Stomach (tissue), 8 donors: ENCODE measurements at regions not wholly inside any gene's neighbourhood (a gene's known extent, or its start where the extent isn't known, plus 50 kb on each side); places are given as distances from the start of the nearest gene placed in this dataset.

Source experiments
- DNase-seq, 2 donors: peaks; one replicate each; pipeline versions ENCODE4 v3.0.0 to v3.0.0-alpha.2; 2013 to 2019
- H3K27ac ChIP-seq, 5 donors: fragments of 200-600 bp in 4 of 5; sonication (generic) in 4 of 5; one replicate each; pipeline ENCODE4 v1.5.1; 2013 to 2019; ENCODE audit warnings: mild to moderate bottlenecking in 1 of 5, moderate library complexity in 1 of 5
- H3K27me3 ChIP-seq, 3 donors: fragments of 200-600 bp; sonication (generic); one replicate each; pipeline ENCODE4 v1.5.1; 2017 to 2019; ENCODE audit warnings: mixed run types in 1 of 3
- H3K36me3 ChIP-seq, 4 donors: fragments of 200-600 bp; sonication (generic); 1 replicate in 3 of 4; 2 replicates in 1 of 4; pipeline ENCODE4 v1.5.1; 2016 to 2019
- H3K4me1 ChIP-seq, 4 donors: fragments of 200-600 bp; sonication (generic); one replicate each; pipeline ENCODE4 v1.5.1; 2016 to 2019
- H3K4me3 ChIP-seq, 4 donors: fragments of 200-600 bp; sonication (generic) in 3 of 4; one replicate each; pipeline ENCODE4 v1.5.1; 2016 to 2019; ENCODE audit warnings: mild to moderate bottlenecking in 1 of 4
- H3K9me3 ChIP-seq, 4 donors: fragments of 200-600 bp; sonication (generic); one replicate each; pipeline ENCODE4 v1.5.1; 2016 to 2019
- CTCF ChIP-seq, 7 experiments: fragments of 450-650 bp in 4 of 7; fragments of 200-600 bp in 3 of 7; sonication (generic) in 3 of 7; IDR thresholded peaks; one replicate each; pipeline ENCODE4 v1.5.1; 2016 to 2019; ENCODE audit warnings: antibody characterized with exemption in 7 of 7, control low read depth in 2 of 7, mild to moderate bottlenecking in 1 of 7
- EP300 ChIP-seq: sonication (generic); formaldehyde crosslinking; IDR thresholded peaks from one replicate; pipeline ENCODE4 v1.6.1; 2017; ENCODE audit warnings: antibody characterized with exemption
- POLR2A ChIP-seq, 4 donors: fragments of 450-650 bp; IDR thresholded peaks; one replicate each; pipeline ENCODE4 v1.6.1; 2016; ENCODE audit warnings: antibody characterized with exemption in 4 of 4, control low read depth in 2 of 4, mild to moderate bottlenecking in 1 of 4, moderate library complexity in 1 of 4
- POLR2AphosphoS5 ChIP-seq, 3 donors: sonication (generic); formaldehyde crosslinking; IDR thresholded peaks; one replicate each; pipeline ENCODE4 v1.6.1; 2016; ENCODE audit warnings: antibody characterized with exemption in 3 of 3
- WGBS, 5 donors: extraction: QIAGEN DNeasy Blood & Tissue Kit in 3 of 5; methylation state at CpG; one replicate each; pipeline versions ENCODE4 v1.1.5 to v1.1.7; 2013 to 2018; 5-methylcytosine and 5-hydroxymethylcytosine counted together
- intact Hi-C: fragments of 100-400 bp; cut with DNase I; formaldehyde crosslinking; loops from one replicate; pipeline ENCODE4 v1.15.1; 2023; ENCODE audit warnings: low total_unique reads
- donor health status: healthy with polysubstance abuse.
- donor health status: Bipolar disorder and iron deficiency.
- donor health status: healthy.

- DNase-seq: no peak
- no peak overlapping the region for H3K4me3 ChIP-seq
- no peaks in the 10 kb centered on the region for H3K4me1 ChIP-seq
- H3K27me3 ChIP-seq: peaks cover 0 to 14% (median 0%) of the 10 kb centered on the region in 3 donors
- H3K36me3 ChIP-seq: no peaks in the 10 kb centered on the region
- no peaks in the 10 kb centered on the region for H3K9me3 ChIP-seq
- 49 to 70% (median 57%) methylated on average over 5 of the region's 5 CpGs for WGBS, 5 donors
- intact Hi-C loops: no loop called here
- no peak overlapping the region for H3K27ac ChIP-seq
- TF ChIP-seq CTCF (IDR thresholded peaks at IDR 0.05) (no peak), POLR2A (IDR thresholded peaks at IDR 0.05) (no peak), EP300 (no peak), POLR2AphosphoS5 (IDR thresholded peaks at IDR 0.05) (no peak)
Measured at GRCh38 chr17:33933576-33933975, 321.5 kb upstream of the CCL2 start.

- WGBS, 5 donors: 89 to 100% (median 96%) methylated on average over 1 of the region's 1 CpG
- intact Hi-C loops: no loop called here
- H3K36me3 ChIP-seq: no peaks in the 10 kb centered on the region
- H3K9me3 ChIP-seq: no peaks in the 10 kb centered on the region
- no peak for TF ChIP-seq EP300
- no peak for TF ChIP-seq CTCF (IDR thresholded peaks at IDR 0.05)
- TF ChIP-seq POLR2AphosphoS5 (IDR thresholded peaks at IDR 0.05): no peak
- TF ChIP-seq POLR2A (IDR thresholded peaks at IDR 0.05): no peak
- DNase-seq: no peak
- peaks cover 0 to 6% (median 0%) of the 10 kb centered on the region in 3 donors for H3K27me3 ChIP-seq
- H3K4me1 ChIP-seq: no peaks in the 10 kb centered on the region
- H3K27ac ChIP-seq: no peak overlapping the region
- no peak overlapping the region for H3K4me3 ChIP-seq
Measured at GRCh38 chr17:33934696-33935095, 320.4 kb upstream of the CCL2 start.

GRCh38 chr17:33935822-33936221 lies 319.3 kb upstream of the CCL2 start:
- intact Hi-C loops: no loop called here
- TF ChIP-seq CTCF (IDR thresholded peaks at IDR 0.05) (no peak), POLR2A (IDR thresholded peaks at IDR 0.05) (no peak), POLR2AphosphoS5 (IDR thresholded peaks at IDR 0.05) (no peak), EP300 (no peak)
- Histone ChIP-seq H3K27me3 (no peaks in the 10 kb centered on the region), H3K27ac (no peak overlapping the region), H3K4me3 (no peak overlapping the region), H3K4me1 (no peaks in the 10 kb centered on the region), H3K36me3 (no peaks in the 10 kb centered on the region), H3K9me3 (no peaks in the 10 kb centered on the region)
- WGBS, 5 donors: 88 to 95% (median 92%) methylated on average over 4 of the region's 4 CpGs
- DNase-seq: no peak

- Histone ChIP-seq H3K36me3 (no peaks in the 10 kb centered on the region), H3K9me3 (no peaks in the 10 kb centered on the region), H3K27me3 (no peaks in the 10 kb centered on the region), H3K4me1 (no peaks in the 10 kb centered on the region), H3K27ac (no peak overlapping the region), H3K4me3 (no peak overlapping the region)
- 88 to 99% (median 95%) methylated on average over 5 of the region's 5 CpGs for WGBS, 5 donors
- DNase-seq: no peak
- TF ChIP-seq EP300 (no peak), POLR2AphosphoS5 (IDR thresholded peaks at IDR 0.05) (no peak), POLR2A (IDR thresholded peaks at IDR 0.05) (no peak), CTCF (IDR thresholded peaks at IDR 0.05) (no peak)
- intact Hi-C loops: no loop called here
Measured at GRCh38 chr17:33936764-33937163, 318.3 kb upstream of the CCL2 start.
